DOHH2 (cell line): ENCODE measurements at regions not wholly inside any gene's neighbourhood (a gene's known extent, or its start where the extent isn't known, plus 50 kb on each side); places are given as distances from the start of the nearest gene placed in this dataset.

Experiments
- CTCF ChIP-seq: fragments of 200-600 bp; sonication (generic); IDR thresholded peaks from one replicate; pipeline ENCODE4 v1.5.1; 2014; ENCODE audit warnings: antibody characterized with exemption, mild to moderate bottlenecking, low read depth, low read length; ENCODE audit not compliant: poor library complexity, severe bottlenecking
- EZH2phosphoT487 ChIP-seq: fragments of 200-600 bp; sonication (generic); IDR thresholded peaks from 2 replicates; pipeline ENCODE4 v1.6.1; 2017; ENCODE audit warnings: borderline replicate concordance, mild to moderate bottlenecking, antibody characterized with exemption, low read length, moderate library complexity, mixed read lengths

GRCh38 chr20:19913349-19913748 lies 103.8 kb upstream of the NAA20 start:
- TF ChIP-seq CTCF (no peak), EZH2phosphoT487 (no peak)
